Cardiac septum (tissue), 1 donor: ENCODE measurements at regions not wholly inside any gene's neighbourhood (a gene's known extent, or its start where the extent isn't known, plus 50 kb on each side); places are given as distances from the start of the nearest gene placed in this dataset.
"Not testable (repeated sequence)": the region's sequence is repeated elsewhere in the genome, so short reads cannot be mapped to it uniquely, and the experiment has no call there.

Experiments
- DNase-seq: peaks from one replicate; pipeline ENCODE4 v3.0.0-alpha.2; 2020; ENCODE audit warnings: low spot score
- intact Hi-C: fragments of 100-400 bp; cut with DNase I; formaldehyde crosslinking; loops from one replicate; pipeline ENCODE4 v1.14.0; 2022
- donor health status: DM: no; HTN: no; CAD: no.

DNA sequence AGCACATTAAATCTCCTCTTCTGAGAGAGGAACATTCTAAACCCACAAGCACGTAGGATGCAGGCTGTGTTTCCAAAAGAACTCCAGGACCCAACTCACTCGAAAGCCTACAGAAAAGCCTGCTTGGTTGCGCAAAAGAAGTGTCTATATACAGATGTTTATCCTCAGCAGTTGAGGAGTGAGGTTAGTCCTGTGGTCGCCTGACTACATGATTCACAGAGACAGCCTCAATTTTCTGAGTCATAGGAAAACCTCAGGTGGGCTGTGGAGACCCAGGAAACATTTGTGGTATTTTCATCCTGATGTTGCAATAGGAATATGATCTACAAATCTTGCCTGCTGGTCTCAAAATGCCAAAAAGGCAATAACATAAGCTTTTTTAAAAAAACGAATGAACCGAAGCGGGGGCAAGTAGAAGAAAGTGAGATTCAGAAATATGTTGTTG is 183.8 kb upstream of the THRB start:
- DNase-seq, result no peak
- intact Hi-C loops, result no loop called here

DNA sequence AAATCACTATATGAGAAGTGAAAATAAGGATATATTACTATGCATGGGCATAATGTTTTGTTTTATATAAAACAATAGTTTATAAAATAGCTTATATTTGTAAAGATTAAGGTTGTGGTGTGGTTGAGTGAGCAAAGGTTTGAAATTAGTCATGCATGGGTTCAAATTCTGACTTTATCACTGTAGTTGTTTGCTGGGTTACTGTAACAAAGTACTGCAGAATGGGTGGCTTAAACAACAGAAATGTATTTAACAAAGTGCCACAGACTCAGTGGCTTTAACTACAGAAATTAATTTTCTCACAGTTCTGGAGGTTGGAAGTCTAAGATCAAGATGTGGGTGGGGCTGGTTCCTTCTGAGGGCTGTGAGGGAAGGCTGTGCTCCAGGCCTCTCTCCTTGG is 184.8 kb upstream of the THRB start:
- intact Hi-C loops, result no loop called here

DNA sequence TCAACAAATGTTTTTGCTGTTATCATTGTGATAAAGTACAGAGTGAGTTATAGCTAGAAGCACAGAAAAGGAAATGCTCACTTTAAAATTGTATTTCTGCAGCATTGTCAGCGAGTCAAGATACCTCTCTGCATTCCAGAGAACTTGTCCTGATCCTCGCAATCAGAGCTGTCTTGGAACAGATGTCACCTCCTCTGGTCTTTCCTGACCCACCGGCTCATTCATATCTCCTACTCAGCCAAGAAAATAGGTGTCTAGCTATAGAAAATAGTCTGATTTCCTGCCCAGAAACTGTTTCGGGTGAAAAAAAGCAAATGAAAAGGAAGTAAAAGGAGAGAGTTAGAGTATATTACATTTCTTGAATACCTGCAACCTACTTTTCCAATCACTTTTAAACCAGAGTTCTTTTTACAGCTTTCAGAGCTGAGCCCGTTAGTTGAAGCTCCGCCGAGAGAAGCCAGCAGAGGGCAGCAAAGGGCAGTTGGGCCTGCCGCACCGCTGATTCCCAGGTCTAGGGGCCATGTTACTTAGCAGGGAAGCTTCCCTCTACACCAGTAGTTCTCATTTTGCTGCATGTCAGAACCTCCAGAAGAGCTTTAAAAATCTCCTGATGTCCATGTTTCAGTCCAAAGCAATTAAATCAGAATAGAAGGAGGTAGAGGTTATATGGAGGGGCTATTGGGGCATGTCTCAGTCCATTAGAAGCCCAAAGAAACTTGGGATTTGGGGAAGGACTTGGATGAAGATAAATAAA is 185.7 kb upstream of the THRB start:
- intact Hi-C loops, result loop anchor here (5.0 kb wide), 1 partner anchor 418 kb away; no protein-coding TSS in a partner anchor
- DNase-seq, result peak; percentile 77

More for the DNA sequence above, 184.8 kb upstream of the THRB start:
- no peak for DNase-seq

DNA sequence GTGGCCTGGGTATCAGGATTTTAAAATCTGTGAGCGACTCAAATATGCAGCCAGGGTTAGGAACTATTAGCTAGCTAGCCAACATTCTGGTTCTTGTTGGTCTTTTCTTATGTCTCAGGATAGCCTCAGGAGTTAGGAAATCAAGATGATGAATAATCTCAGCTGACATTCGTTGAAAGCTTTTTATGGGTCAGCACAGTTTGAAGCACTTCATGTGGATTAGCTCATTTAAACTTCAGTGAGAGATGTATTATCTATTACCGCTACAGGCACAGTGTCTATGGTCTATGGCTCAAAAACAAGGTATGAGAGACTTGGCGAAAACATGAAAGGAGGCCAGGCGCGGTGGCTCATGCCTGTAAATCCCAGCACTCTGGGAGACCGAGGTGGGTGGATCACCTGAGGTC is 187.5 kb upstream of the THRB start:
- DNase-seq, result no peak
- intact Hi-C loops, result loop anchor here (2.0 to 5.0 kb wide), 2 partner anchors 420 to 683 kb away; no protein-coding TSS in a partner anchor

DNA sequence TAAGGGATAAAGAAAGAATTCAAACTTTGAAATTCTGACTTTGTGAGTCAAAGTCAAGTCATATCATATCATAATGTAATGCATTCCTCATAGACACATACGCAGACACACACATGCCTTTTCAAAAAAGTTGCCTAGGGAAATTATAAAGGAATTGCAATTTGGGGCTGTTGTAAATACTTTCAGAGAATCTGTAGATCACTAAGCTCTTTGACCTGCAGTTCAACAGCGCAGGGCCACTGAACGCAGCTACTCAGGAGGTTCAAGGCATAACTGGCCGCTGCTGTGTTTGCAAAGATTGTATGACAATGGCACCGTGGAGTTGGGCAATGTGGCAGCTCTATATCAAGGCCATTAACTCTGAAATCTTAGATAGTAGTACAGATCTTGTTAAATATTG is 188.4 kb upstream of the THRB start:
- intact Hi-C loops, result loop anchor here (2.0 to 5.0 kb wide), 2 partner anchors 421 to 684 kb away; no protein-coding TSS in a partner anchor
- DNase-seq, result no peak

DNA sequence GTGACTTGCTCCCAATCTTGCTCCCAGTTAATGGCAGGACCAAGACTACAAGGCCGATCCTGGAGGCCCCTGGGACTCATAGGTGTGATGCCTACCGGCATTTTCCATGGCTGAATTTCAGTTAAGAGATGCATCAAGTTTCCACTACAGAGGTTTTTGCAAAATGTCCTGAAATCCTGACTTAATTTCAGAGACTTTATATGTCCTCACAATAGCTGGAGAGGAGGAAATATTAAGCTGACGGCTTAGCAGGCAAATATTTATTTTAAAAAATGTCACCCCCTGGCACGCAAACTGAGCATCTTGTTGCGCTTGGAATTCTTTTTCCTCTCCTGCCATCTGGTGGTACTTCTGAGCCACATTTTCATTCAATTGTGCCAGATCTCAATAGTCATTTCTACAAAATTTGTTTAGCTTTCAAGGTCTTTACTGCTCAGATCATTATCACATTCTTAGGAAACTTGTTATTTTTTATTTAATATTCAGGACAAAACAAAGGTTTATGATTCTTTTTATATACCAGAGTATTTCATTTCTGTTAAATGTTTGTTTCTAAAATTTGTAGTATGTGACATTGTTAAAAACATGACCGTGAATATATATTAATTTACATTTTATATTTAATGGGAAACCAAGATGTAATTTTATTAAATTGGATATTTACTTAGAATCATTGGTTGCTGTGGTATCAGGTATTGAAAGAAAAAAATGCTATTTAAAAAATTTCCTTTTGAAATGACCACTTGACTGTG is 189.2 kb upstream of the THRB start:
- intact Hi-C loops, result loop anchor here (2.0 to 5.0 kb wide), 2 partner anchors 422 to 685 kb away; no protein-coding TSS in a partner anchor
- no peak for DNase-seq

DNA sequence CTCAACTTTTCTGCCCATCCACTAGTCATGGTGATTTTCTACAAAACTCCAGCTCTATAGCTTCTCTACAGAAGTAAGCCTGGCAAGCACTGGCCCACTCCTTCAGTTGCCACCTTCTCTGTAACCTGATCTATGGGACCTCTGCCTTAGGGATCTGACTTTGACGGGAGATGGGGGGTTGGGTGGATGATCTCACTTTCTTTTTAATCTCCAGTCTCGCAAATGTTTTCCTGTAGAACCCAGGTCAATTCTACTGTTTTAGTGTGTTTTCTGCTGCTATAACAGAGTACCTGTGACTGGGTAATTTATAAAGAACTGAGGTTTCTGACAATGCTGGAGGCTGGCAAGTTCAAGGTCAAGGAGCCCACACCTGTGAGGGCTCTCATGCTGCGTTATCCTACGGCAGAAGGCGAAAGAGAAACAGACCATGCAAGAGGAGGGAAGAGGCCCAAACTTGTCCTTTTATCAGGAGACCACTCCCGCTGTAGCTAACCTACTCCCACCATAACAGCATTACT is 189.9 kb upstream of the THRB start:
- intact Hi-C loops, result loop anchor here (5.0 kb wide), 1 partner anchor 422 kb away; no protein-coding TSS in a partner anchor
- no peak for DNase-seq

DNA sequence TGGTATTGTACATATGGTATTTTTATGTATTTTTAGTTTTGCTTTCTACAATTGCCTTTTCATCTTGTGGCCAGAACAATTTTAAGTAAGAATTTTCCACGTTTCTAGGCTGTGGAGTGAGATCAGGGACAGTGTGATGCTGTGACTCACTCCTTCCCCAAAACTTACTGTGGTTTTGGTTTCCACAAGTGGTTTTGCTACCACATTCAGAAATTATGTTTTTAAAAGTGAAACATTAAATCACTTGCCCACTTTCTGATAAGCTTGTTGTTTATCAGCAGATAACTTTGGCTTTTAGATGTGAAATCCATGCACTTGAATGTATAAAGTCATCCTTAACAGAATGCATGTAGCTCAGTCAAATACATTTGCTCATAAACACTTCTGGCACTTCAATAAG is 192.2 kb upstream of the THRB start:
- intact Hi-C loops, result no loop called here

DNA sequence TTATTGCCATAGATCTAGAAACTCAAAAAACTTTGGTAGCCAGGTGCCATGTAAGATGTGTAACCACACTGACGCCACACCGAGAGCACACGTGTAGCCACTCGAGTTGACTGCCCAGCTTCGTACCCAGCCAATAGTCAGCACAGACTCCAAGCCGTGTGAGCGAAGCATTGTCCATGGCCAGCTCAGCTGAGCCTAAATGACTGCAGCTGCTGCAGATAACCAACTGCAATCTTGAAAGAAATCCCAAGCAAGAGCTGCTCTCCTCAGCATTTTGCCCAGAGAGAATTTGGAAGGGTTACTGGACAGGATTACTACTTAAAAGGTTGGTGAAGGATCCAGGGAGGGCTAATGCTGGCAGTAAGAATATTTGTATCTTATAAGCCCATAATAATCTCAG is 193.0 kb upstream of the THRB start:
- DNase-seq, result no peak
- intact Hi-C loops, result no loop called here

More for the DNA sequence above, 192.2 kb upstream of the THRB start:
- DNase-seq, result no peak

DNA sequence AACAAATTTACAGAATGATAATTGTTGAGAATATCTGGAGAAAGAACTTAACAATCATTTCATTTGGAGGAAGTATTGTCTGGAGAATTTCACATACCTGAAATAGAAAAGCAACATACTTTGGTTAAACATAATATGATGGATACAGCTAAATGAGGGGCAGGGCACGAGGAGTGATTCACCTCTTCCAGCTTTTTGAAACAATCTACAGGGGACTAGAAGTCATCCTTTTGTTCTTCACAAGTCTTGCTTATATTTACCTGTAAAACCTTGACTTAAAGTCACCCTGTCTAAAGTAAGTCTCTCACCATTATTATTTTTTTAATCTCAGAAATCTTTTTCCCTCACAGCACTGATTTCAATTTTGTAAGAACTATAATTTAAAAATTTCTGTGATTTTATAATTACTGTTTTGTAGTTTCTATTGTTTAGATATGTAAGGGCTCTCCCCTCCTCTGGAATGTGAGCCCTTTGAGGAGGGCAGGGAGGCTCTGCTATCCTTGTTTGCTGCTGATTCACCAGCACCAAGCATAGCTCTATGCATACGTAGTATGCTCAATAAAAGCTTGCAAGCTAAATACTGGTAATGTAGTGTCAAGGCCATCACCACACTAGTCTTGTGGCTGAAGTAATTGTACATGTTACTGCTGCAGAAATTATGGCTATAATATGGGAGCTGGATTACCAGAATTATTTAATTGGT is 193.9 kb upstream of the THRB start:
- DNase-seq, result no peak
- intact Hi-C loops, result no loop called here

DNA sequence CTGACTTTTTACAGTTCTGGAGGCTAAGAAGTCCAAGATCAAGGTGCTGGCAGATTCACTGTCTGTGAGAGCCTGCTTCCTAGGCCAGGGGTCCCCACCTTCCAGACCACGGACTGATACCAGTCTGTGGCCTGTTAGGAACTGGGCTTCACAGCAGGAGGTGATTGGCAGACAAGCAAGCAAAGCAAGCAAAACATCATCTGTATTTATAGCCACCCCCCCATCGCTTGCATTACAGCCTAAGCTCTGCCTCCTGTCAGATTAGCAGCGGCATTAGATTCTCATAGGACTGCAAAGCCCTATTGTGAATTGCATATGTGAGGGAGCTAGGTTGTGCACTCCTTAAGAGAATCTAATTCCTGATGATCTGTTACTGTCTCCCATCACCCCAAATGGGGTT is 194.7 kb upstream of the THRB start:
- no peak for DNase-seq
- intact Hi-C loops, result no loop called here

DNA sequence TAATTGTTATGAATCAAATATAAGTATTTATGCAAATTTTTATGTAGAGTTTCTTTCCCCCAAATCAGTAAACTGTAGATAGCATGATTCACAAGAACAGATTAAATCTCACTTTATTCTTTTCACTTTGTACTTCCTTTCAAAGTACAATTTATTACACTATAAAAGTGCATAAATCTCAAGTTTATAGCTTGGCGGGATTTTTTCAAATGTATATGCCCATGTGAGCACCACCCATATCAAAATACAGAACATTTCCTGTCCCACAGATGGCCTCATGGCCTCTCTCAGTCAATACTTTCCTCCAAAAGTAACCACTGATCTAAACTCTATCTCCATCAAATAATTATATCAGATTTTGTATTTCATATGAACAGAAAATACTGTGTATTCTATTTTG is 196.1 kb upstream of the THRB start:
- intact Hi-C loops, result no loop called here

DNA sequence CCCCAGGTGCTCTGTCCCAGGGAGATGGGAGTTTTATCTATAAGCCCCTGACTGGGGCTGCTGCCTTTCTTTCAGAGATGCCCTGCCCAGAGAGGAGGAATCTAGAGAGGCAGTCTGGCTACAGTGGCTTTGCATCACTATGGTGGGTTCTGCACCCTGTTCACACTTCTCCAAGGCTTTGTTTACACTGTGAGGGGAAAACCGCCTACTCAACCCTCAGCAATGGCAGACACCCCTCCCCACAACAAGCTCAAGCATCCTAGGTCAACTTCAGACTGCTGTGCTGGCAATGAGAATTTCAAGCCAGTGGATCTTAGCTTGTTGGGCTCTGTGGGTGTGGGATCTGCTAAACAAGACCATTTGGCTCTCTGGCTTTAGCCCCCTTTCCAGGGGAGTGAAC is 204.4 kb upstream of the THRB start:
- intact Hi-C loops, DNase-seq: not testable (repeated sequence)

More for the DNA sequence above, 196.1 kb upstream of the THRB start:
- no peak for DNase-seq

DNA sequence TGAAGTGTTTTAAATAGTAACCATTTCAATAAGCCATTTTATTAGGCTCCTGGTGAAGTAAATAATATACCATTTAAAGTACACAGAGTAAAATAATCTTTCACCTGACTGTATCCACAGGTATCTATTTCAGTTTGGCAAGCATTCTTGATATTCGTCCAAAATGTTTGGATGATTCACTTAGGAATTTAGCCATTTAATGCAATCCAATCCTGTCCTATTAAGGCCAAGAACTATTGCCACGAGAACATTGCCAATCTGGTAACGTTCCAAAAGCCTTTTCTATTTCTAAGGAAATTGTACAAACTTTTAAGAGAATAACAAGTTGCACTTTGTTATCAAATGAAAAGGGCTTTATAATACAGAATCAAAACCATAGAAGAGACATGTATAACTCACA is 209.8 kb upstream of the THRB start:
- DNase-seq, result no peak
- intact Hi-C loops, result no loop called here

DNA sequence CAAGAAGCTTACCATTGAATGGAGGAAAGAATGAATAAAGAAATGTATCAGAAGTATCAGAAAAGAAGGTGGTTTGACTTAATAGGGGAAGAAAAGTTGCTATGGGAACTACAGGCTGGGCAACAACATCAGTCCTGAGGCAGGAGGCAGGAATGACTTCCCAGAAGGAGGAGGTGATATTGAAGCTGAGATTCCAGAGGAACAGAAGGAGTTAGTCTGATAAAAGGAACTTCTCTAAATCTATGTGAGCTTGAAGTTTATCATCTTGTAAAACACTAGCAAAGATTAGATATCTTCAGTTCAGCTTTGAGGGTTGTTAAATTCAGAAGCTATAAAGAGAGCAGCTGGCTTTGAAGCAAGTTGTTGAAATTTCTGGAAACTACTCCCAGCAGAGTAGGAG is 213.3 kb upstream of the THRB start:
- intact Hi-C loops, result no loop called here
- DNase-seq, result no peak

DNA sequence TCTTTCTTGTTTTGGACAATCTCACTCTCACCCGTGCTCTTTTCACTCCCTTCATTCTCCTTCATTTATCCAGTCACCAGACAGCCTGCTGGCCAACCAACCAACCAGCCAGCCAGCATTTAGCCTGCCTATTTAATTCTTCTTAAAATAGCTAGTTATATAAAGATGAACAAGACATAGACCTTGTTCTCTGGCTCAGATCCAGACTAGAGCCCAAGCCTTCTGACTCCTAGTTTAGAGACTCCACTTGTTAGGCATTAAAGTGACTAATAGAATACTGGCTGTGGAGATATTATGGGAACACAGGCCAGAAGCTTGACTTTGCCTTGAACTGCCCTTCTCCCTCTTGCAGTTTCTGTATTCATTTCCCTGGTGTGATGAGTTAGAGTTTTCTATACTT is 215.3 kb upstream of the THRB start:
- intact Hi-C loops, result no loop called here
- no peak for DNase-seq

DNA sequence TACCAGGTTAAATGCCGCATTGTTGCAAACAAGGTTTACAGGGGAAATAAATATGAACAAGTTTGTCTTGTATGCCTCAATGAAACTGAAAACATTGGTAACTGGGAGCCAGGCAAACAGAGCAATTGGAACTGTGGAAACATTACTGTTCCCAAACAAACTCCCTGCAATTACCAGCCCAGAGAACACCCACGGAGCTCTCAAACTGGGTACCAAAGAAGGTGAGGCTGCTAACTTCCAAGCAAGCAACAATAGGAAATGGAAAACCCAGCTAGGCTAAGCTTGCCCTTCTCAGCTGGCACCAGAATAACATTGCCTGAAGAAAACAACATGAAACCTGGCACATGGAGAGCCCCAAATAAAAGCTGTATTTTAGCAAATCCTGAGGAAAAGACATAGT is 218.9 kb upstream of the THRB start:
- intact Hi-C loops, result no loop called here
- DNase-seq, result no peak

DNA sequence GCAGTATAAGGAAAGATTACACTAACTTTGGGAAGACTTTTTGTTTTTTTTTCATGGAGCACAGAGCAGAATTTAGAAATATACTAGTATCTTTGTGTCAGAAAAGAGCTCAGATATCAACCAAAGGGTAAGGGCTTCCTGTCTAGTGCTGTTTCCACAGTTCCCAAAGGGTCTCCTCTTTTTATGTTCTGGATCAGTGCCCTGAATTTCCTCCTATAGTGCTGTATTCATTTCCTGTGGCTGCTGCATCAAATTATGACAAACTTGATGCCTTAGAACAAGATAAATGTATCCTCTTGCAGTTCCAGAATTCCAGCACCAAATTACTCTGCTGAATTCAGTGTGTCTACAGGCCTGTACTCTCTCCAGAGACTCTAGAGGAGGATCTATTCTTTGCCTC is 219.8 kb upstream of the THRB start:
- no peak for DNase-seq
- intact Hi-C loops, result no loop called here

DNA sequence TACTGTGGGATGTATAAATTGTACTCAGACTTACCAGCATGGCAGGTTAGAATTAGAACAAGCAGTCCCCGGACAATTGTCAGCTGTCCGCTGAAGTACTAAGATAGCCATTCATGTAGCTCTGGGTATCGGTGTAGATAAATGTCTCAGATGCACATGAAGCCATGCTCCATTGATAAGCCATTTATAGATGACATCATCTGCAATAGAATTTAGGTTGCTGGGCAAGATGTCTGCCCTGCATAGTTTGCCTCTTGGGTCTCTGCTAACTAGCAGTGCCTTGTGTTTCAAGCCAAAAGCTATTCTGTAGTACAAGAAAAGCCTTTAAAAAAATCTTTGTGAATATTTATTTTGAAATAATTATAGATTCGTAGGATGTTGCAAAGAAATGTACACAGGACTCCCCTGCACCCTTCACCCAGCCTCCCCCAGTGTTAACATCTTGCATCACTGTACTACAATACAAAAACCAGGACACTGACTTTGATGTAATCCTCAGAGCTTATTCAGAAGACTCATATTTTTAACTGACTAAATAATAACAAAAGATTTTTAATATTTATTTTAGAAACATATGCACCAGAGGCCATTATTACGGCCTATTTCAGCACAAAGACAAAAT is 220.6 kb upstream of the THRB start:
- DNase-seq, result no peak
- intact Hi-C loops, result no loop called here

DNA sequence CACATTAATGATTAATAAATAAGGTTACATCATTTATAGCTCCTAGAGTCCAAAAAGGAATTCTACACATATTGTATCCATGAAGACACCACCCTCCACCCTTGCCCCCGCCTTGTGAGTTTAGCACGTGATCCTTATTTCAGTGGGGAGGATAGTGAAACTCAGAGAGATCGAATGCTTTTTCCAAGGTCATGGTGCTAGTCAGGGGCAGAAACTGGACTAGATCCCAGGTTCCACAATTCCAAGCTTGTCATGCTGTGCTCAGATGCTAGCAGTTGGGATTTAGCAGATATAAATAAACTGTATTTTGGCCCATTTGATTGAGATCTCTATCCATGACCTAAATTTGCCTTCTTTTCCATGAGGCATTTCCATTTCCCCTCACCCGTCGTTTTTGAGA is 227.4 kb upstream of the THRB start:
- DNase-seq, result no peak
- intact Hi-C loops, result no loop called here
